IMR-90 (cell line): ENCODE measurements at regions not wholly inside any gene's neighbourhood (a gene's known extent, or its start where the extent isn't known, plus 50 kb on each side); places are given as distances from the start of the nearest gene placed in this dataset.

ENCODE experiments used
- ATAC-seq: fragments of 200-7000 bp; cut with Tn5 transposase; 2 replicates; pipeline ENCODE4 v1.9.1; 2020; ENCODE audit warnings: low read depth, mild to moderate bottlenecking, moderate library complexity
- BruUV-seq: library from RNA; stranded (reverse); fragments of 400-500 nt; replicated peaks from 2 replicates; lab custom pipeline; 2021; lab: Mats Ljungman, UMichigan
- CTCF ChIA-PET: fragments of 300-600 bp; formaldehyde crosslinking; extraction: SDS; loops from one replicate; lab custom pipeline; 2021; ENCODE audit warnings: antibody characterized with exemption; lab: Yijun Ruan, JAX
- POLR2A ChIA-PET: fragments of 300-600 bp; sonication (Branson Sonifier 250); formaldehyde crosslinking; loops from one replicate; lab custom pipeline; 2022; ENCODE audit warnings: antibody characterized with exemption; ENCODE audit not compliant: unreplicated experiment; lab: Charles Lee
- DNase-seq: peaks from one replicate; pipeline ENCODE4 v3.0.0; 2013
- H2AFZ ChIP-seq: replicated peaks from 2 replicates; pipeline ENCODE3; 2013; ENCODE audit warnings: low read length, mild to moderate bottlenecking; ENCODE audit not compliant: poor library complexity
- H2AK5ac ChIP-seq: 2 replicates; pipeline ENCODE4 v1.6.1; 2013; ENCODE audit warnings: low read depth, low read length, inconsistent platforms
- H2AK9ac ChIP-seq: replicated peaks from 2 replicates; pipeline ENCODE3; 2013; ENCODE audit warnings: mild to moderate bottlenecking, low read depth, low read length, moderate library complexity; ENCODE audit not compliant: poor library complexity
- H2BK120ac ChIP-seq: 2 replicates; pipeline ENCODE4 v1.6.1; 2013; ENCODE audit warnings: low read depth, low read length, inconsistent platforms
- H2BK15ac ChIP-seq: 3 replicates; pipeline ENCODE4 v1.6.1; 2013; ENCODE audit warnings: low read depth, low read length, inconsistent platforms
- H2BK20ac ChIP-seq: 2 replicates; pipeline ENCODE4 v1.6.1; 2013; ENCODE audit warnings: low read depth, mild to moderate bottlenecking, inconsistent platforms, low read length, moderate library complexity
- H2BK5ac ChIP-seq: 2 replicates; pipeline ENCODE4 v1.6.1; 2013; ENCODE audit warnings: mild to moderate bottlenecking, low read depth, low read length, inconsistent platforms; ENCODE audit not compliant: poor library complexity, severe bottlenecking
- H3K14ac ChIP-seq: replicated peaks from 2 replicates; pipeline ENCODE4 v1.6.1; 2013; ENCODE audit warnings: low read depth, low read length, inconsistent platforms
- H3K18ac ChIP-seq: 2 replicates; pipeline ENCODE4 v1.6.1; 2013; ENCODE audit warnings: low read depth, low read length, control low read depth
- H3K23ac ChIP-seq: 2 replicates; pipeline ENCODE4 v1.6.1; 2013; ENCODE audit warnings: low read depth, low read length, inconsistent platforms
- H3K27ac ChIP-seq: 2 replicates; pipeline ENCODE4 v1.5.1; 2013; ENCODE audit warnings: mild to moderate bottlenecking, control low read depth, low read length; ENCODE audit not compliant: insufficient read depth
- H3K27me3 ChIP-seq: 2 replicates; pipeline ENCODE4 v1.6.1; 2013; ENCODE audit warnings: low read length; ENCODE audit not compliant: control insufficient read depth, insufficient read depth
- H3K36me3 ChIP-seq: 2 replicates; pipeline ENCODE4 v1.6.1; 2013; ENCODE audit warnings: low read length, mixed read lengths; ENCODE audit not compliant: control insufficient read depth, insufficient read depth
- H3K4ac ChIP-seq: 2 replicates; pipeline ENCODE4 v1.6.1; 2013; ENCODE audit warnings: low read depth, low read length, inconsistent platforms
- H3K4me1 ChIP-seq: 2 replicates; pipeline ENCODE4 v1.6.1; 2013; ENCODE audit warnings: low read length, mixed read lengths; ENCODE audit not compliant: control insufficient read depth, insufficient read depth
- H3K4me2 ChIP-seq: 2 replicates; pipeline ENCODE4 v1.6.1; 2013; ENCODE audit warnings: low read depth, mild to moderate bottlenecking, control low read depth, low read length, moderate library complexity
- H3K4me3 ChIP-seq: 2 replicates; pipeline ENCODE4 v1.5.1; 2013; ENCODE audit warnings: low read depth, mild to moderate bottlenecking, control low read depth, low read length, moderate library complexity; ENCODE audit not compliant: insufficient read depth
- H3K56ac ChIP-seq: 2 replicates; pipeline ENCODE4 v1.6.1; 2013; ENCODE audit warnings: low read length, inconsistent platforms; ENCODE audit not compliant: insufficient read depth; ENCODE audit errors: extremely low read depth
- H3K79me1 ChIP-seq, 2 experiments: 2 replicates each; pipeline ENCODE4 v1.6.1; 2013; ENCODE audit warnings: low read length in 2 of 2, inconsistent platforms in 1 of 2, low read depth in 1 of 2
- H3K9ac ChIP-seq: 2 replicates; pipeline ENCODE4 v1.6.1; 2013; ENCODE audit warnings: low read depth, low read length, control low read depth
- H3K9me1 ChIP-seq: 2 replicates; pipeline ENCODE4 v1.6.1; 2013; ENCODE audit warnings: low read length, inconsistent platforms; ENCODE audit not compliant: insufficient read depth
- H3K9me3 ChIP-seq: 2 replicates; pipeline ENCODE4 v1.6.1; 2013; ENCODE audit warnings: low read length; ENCODE audit not compliant: control insufficient read depth, insufficient read depth
- H4K20me1 ChIP-seq: 2 replicates; pipeline ENCODE4 v1.6.1; 2013; ENCODE audit warnings: low read length, inconsistent platforms; ENCODE audit not compliant: insufficient read depth
- H4K5ac ChIP-seq: 2 replicates; pipeline ENCODE4 v1.6.1; 2013; ENCODE audit warnings: mild to moderate bottlenecking, low read depth, low read length, control low read depth
- H4K8ac ChIP-seq, 2 experiments: 2 replicates each; pipeline ENCODE4 v1.6.1; 2013; ENCODE audit warnings: low read depth in 2 of 2, low read length in 2 of 2, control low read depth in 1 of 2, inconsistent platforms in 1 of 2
- H4K91ac ChIP-seq: 2 replicates; pipeline ENCODE4 v1.6.1; 2013; ENCODE audit warnings: low read depth, low read length, inconsistent platforms; ENCODE audit not compliant: insufficient read depth
- BHLHE40 ChIP-seq: fragments of 150-350 bp; IDR thresholded peaks from 2 replicates; pipeline ENCODE4 v1.6.1; 2016; ENCODE audit warnings: mild to moderate bottlenecking, low read depth, low read length
- CEBPB ChIP-seq: IDR thresholded peaks from 2 replicates; pipeline ENCODE4 v1.6.1; 2012; ENCODE audit warnings: low read depth, low read length, improper control_type of control experiment
- CTCF ChIP-seq: conservative IDR thresholded peaks from 2 replicates; pipeline ENCODE4 v1.5.1; 2012; ENCODE audit warnings: mild to moderate bottlenecking, low read depth, low read length, improper control_type of control experiment
- ELK1 ChIP-seq: fragments of 150-350 bp; IDR thresholded peaks from 2 replicates; pipeline ENCODE4 v1.6.1; 2016; ENCODE audit warnings: low read depth, mild to moderate bottlenecking, low read length, moderate library complexity, borderline replicate concordance
- FOS ChIP-seq: fragments of 150-350 bp; IDR thresholded peaks from 2 replicates; pipeline ENCODE4 v1.6.1; 2016; ENCODE audit warnings: low read depth, low read length
- MAFK ChIP-seq: IDR thresholded peaks from 2 replicates; pipeline ENCODE4 v1.6.1; 2012; ENCODE audit warnings: low read depth, low read length, improper control_type of control experiment
- MAZ ChIP-seq: IDR thresholded peaks from 2 replicates; pipeline ENCODE4 v1.6.1; 2012; ENCODE audit warnings: low read depth, mild to moderate bottlenecking, low read length, improper control_type of control experiment, moderate library complexity, borderline replicate concordance
- NFE2L2 ChIP-seq: fragments of 150-350 bp; IDR thresholded peaks from 2 replicates; pipeline ENCODE4 v1.6.1; 2016; ENCODE audit warnings: low read depth, mild to moderate bottlenecking, low read length
- RAD21 ChIP-seq: IDR thresholded peaks from 2 replicates; pipeline ENCODE4 v1.6.1; 2012; ENCODE audit warnings: low read length, improper control_type of control experiment
- RFX5 ChIP-seq: IDR thresholded peaks from 2 replicates; pipeline ENCODE4 v1.8.0; 2012; ENCODE audit warnings: low read depth, mild to moderate bottlenecking, low read length, moderate library complexity
- SMC3 ChIP-seq: fragments of 150-350 bp; IDR thresholded peaks from 2 replicates; pipeline ENCODE4 v1.6.1; 2016; ENCODE audit warnings: low read depth, mild to moderate bottlenecking, antibody characterized with exemption, low read length, moderate library complexity
- USF2 ChIP-seq: fragments of 150-350 bp; IDR thresholded peaks from 2 replicates; pipeline ENCODE4 v1.6.1; 2017; ENCODE audit warnings: mild to moderate bottlenecking, antibody characterized with exemption, low read length, low read depth
- WGBS, 2 experiments: methylation state at CpG; one replicate each; pipeline versions ENCODE4 v1.1.5 to v1.1.7; 2013; ENCODE audit warnings: missing lambda C conversion rate in 2 of 2; ENCODE audit not compliant: insufficient read length in 1 of 2; ENCODE audit errors: extremely low coverage in 2 of 2; 5-methylcytosine and 5-hydroxymethylcytosine counted together
- dilution Hi-C: fragments of 300-500 bp; cut with HindIII; formaldehyde crosslinking; loops from one replicate; pipeline ENCODE4 v1.14.3; 2018; ENCODE audit warnings: low sequenced_read_pairs; ENCODE audit not compliant: unreplicated experiment
- in situ Hi-C: fragments of 300-500 bp; cut with MboI; formaldehyde crosslinking; loops from 3 replicates; pipeline ENCODE4 v1.14.3; 2019; ENCODE audit warnings: low sequenced_read_pairs, inconsistent platforms, mixed read lengths
- intact Hi-C: fragments of 100-400 bp; cut with micrococcal nuclease; formaldehyde crosslinking; loops from 2 replicates; pipeline ENCODE4 v1.10.0; 2022

- no peak overlapping the region for H3K9ac ChIP-seq
- no peaks in the 10 kb centered on the region for H3K9me1 ChIP-seq
- no peak overlapping the region for H4K91ac ChIP-seq
- no peaks in the 10 kb centered on the region; the same call in 1 of the 2 replicates for H3K9me3 ChIP-seq
- no peak overlapping the region for H3K4me3 ChIP-seq
- no peak overlapping the region for H3K56ac ChIP-seq
- intact Hi-C loops, result no loop called here
- no peak overlapping the region for H3K18ac ChIP-seq
- DNase-seq, result no peak
- no peaks in the 10 kb centered on the region; the same call in 1 of the 2 replicates for H3K27me3 ChIP-seq
- no peak overlapping the region for H2BK5ac ChIP-seq
- H3K4me2 ChIP-seq, result no peak overlapping the region
- H3K4me1 ChIP-seq, result no peaks in the 10 kb centered on the region
- TF ChIP-seq MAFK, result no peak
- no peak for TF ChIP-seq CEBPB
- TF ChIP-seq RFX5, result no peak
- no peak for TF ChIP-seq BHLHE40
- TF ChIP-seq ELK1, result no peak
- no peak for TF ChIP-seq RAD21
- no peak for TF ChIP-seq MAZ
- TF ChIP-seq NFE2L2, result no peak
- no peak for TF ChIP-seq SMC3
- TF ChIP-seq FOS, result no peak
- no peak for TF ChIP-seq CTCF
- no peak for TF ChIP-seq USF2
- no peak overlapping the region for H4K5ac ChIP-seq
- H3K36me3 ChIP-seq, result no peaks in the 10 kb centered on the region
- BruUV-seq, result no TSS peak
- no peak overlapping the region for H2BK120ac ChIP-seq
- H3K27ac ChIP-seq, result no peak overlapping the region
- ChIA-PET POLR2A (no interaction called here), CTCF (no interaction called here)
- 0% methylated on average over 1 of the region's 2 CpGs; no CpG with 5 or more reads in 1 of the 2 experiments for WGBS, 2 experiments
- in situ Hi-C loops, result no loop called here
- no peak overlapping the region for H2BK20ac ChIP-seq
- no peaks in the 10 kb centered on the region for H3K79me1 ChIP-seq
- H4K8ac ChIP-seq, result no peak overlapping the region
- dilution Hi-C loops, result no loop called here
- no peak overlapping the region for H2AFZ ChIP-seq
- no peak overlapping the region for H2BK15ac ChIP-seq
- no peak overlapping the region for H2AK9ac ChIP-seq
- H2AK5ac ChIP-seq, result no peak overlapping the region
- H4K20me1 ChIP-seq, result no peaks in the 10 kb centered on the region
- H3K4ac ChIP-seq, result no peak overlapping the region
- H3K23ac ChIP-seq, result no peak overlapping the region
- no peak overlapping the region for H3K14ac ChIP-seq
- ATAC-seq, result no peak
These were observed 54.8 kb upstream of the ZMAT1 start for GRCh38 chrX:101986586-101986985.
